ENCODE measurements at regions not wholly inside any gene's neighbourhood (a gene's known extent, or its start where the extent isn't known, plus 50 kb on each side); places are given as distances from the start of the nearest gene placed in this dataset.

DNA sequence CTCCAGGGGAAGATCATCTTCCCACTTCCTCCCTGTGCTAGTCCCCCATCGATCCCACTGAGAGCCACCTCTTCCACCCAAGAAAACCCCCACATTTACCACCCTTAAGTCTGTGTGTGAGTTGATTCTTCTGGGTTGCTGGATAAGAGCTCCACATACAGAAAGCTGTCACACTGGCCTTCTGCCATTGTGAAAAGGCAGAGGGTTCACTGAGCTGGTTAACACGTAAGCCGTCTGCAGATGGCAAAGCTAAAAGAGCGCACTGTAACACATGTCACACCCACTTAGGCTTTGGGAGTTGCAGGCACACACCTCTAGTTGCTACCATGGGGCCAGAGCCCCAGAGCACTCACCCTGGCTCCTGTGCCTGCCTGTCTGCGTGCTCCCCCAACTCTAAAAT is 309.8 kb upstream of the LRRC3B start:
- no peak for TF ChIP-seq CTCF (IDR thresholded peaks at IDR 0.05 in 2 of 3, conservative IDR thresholded peaks at IDR 0.05 in 1 of 3; ENCODE audit: control insufficient read depth in 2 of 3, extremely low read depth in 1 of 3, insufficient read depth in 1 of 3, low read depth in 3 of 3, low read length in 3 of 3)
- no peak for TF ChIP-seq POLR2A (IDR thresholded peaks at IDR 0.05; ENCODE audit: low read depth, low read length)
- TF ChIP-seq NFYB (IDR thresholded peaks at IDR 0.05; ENCODE audit: insufficient read depth, low read depth, low read length) = no peak
- TF ChIP-seq POLR2AphosphoS5 (IDR thresholded peaks at IDR 0.05; ENCODE audit: low read length) = no peak
- no peak for TF ChIP-seq YY1 (IDR thresholded peaks at IDR 0.05; ENCODE audit: low read depth, low read length)
- no peak for TF ChIP-seq USF2 (IDR thresholded peaks at IDR 0.05; ENCODE audit: borderline replicate concordance, low read depth, low read length)
- no peak for TF ChIP-seq DPF2 (IDR thresholded peaks at IDR 0.05)
- TF ChIP-seq NFIC (IDR thresholded peaks at IDR 0.05; ENCODE audit: low read depth, low read length) = no peak
- TF ChIP-seq EZH2 (IDR thresholded peaks at IDR 0.05; ENCODE audit: borderline replicate concordance, control insufficient read depth, low read depth, low read length) = no peak
- no peak for TF ChIP-seq MTA3 (IDR thresholded peaks at IDR 0.05; ENCODE audit: borderline replicate concordance, low read length)
- TF ChIP-seq ZNF274 (IDR thresholded peaks at IDR 0.05; ENCODE audit: insufficient read depth, insufficient read length) = no peak
- no peak for TF ChIP-seq CHD2 (IDR thresholded peaks at IDR 0.05; ENCODE audit: borderline replicate concordance, low read depth, low read length)
- no peak for TF ChIP-seq NR2C2 (IDR thresholded peaks at IDR 0.05; ENCODE audit: borderline replicate concordance, control insufficient read depth, insufficient read length, low read depth)
